SK-N-SH (cell line): ENCODE measurements at regions not wholly inside any gene's neighbourhood (a gene's known extent, or its start where the extent isn't known, plus 50 kb on each side); places are given as distances from the start of the nearest gene placed in this dataset.

ENCODE experiments used
- CTCF ChIA-PET: fragments of 300-600, 350-600 bp; formaldehyde crosslinking; extraction: SDS; loops from one replicate; lab custom pipeline; 2021; lab: Yijun Ruan, JAX
- POLR2A ChIA-PET: fragments of 350-600 bp; sonication (Branson Sonifier 250); formaldehyde crosslinking; extraction: SDS; loops from one replicate; lab custom pipeline; 2020; ENCODE audit warnings: antibody characterized with exemption, inconsistent platforms; lab: Yijun Ruan, JAX
- DNase-seq: peaks from one replicate; pipeline ENCODE4 v3.0.0; 2012
- H2AFZ ChIP-seq: fragments of 200-600 bp; sonication (generic); 2 replicates; pipeline ENCODE4 v1.8.1; 2016; ENCODE audit warnings: antibody characterized with exemption, mild to moderate bottlenecking, low read depth
- H3F3A ChIP-seq: fragments of 200-600 bp; sonication (generic); replicated peaks from 2 replicates; pipeline ENCODE3; 2016; ENCODE audit warnings: antibody characterized with exemption, mild to moderate bottlenecking; ENCODE audit not compliant: insufficient read depth
- H3K27ac ChIP-seq, 2 experiments: fragments of 200-500 bp in 1 of 2; fragments of 200-600 bp in 1 of 2; sonication (Bioruptor generic) in 1 of 2; sonication (generic), shearing (Covaris generic) in 1 of 2; 2 replicates each; pipeline versions ENCODE4 v1.5.1 to v1.6.1; 2014 to 2016; ENCODE audit warnings: low read depth in 2 of 2, inconsistent platforms in 1 of 2, low read length in 1 of 2, mild to moderate bottlenecking in 1 of 2, mixed read lengths in 1 of 2
- H3K27me3 ChIP-seq: fragments of 200-600 bp; sonication (generic), shearing (Covaris generic); 2 replicates; pipeline ENCODE4 v1.6.1; 2016; ENCODE audit warnings: mixed run types; ENCODE audit not compliant: insufficient read depth
- H3K36me3 ChIP-seq, 2 experiments: fragments of 200-500 bp in 1 of 2; fragments of 200-600 bp in 1 of 2; sonication (Bioruptor generic) in 1 of 2; sonication (generic) in 1 of 2; replicated peaks in 1 of 2; 2 replicates each; pipeline versions ENCODE3 to v1.5.1; 2014 to 2016; ENCODE audit warnings: low read length in 1 of 2, mild to moderate bottlenecking in 1 of 2; ENCODE audit not compliant: insufficient read depth in 2 of 2, control insufficient read depth in 1 of 2
- H3K4me1 ChIP-seq, 2 experiments: fragments of 200-500 bp in 1 of 2; fragments of 200-600 bp in 1 of 2; sonication (Bioruptor generic) in 1 of 2; sonication (generic), shearing (Covaris generic) in 1 of 2; 2 replicates each; pipeline versions ENCODE4 v1.5.1 to v1.6.1; 2014 to 2016; ENCODE audit warnings: low read depth in 1 of 2, low read length in 1 of 2, mixed run types in 1 of 2; ENCODE audit not compliant: insufficient read depth in 2 of 2, control insufficient read depth in 1 of 2
- H3K4me2 ChIP-seq: fragments of 200-600 bp; sonication (generic), shearing (Covaris generic); 2 replicates; pipeline ENCODE4 v1.6.1; 2017; ENCODE audit warnings: mixed run types
- H3K4me3 ChIP-seq, 2 experiments: fragments of 200-500 bp in 1 of 2; fragments of 200-600 bp in 1 of 2; sonication (Bioruptor generic) in 1 of 2; sonication (generic), shearing (Covaris generic) in 1 of 2; 2 replicates each; pipeline versions ENCODE4 v1.5.1 to v1.8.1; 2014 to 2016; ENCODE audit warnings: low read depth in 2 of 2, inconsistent platforms in 1 of 2, low read length in 1 of 2, mild to moderate bottlenecking in 1 of 2, mixed read lengths in 1 of 2, moderate library complexity in 1 of 2
- H3K79me2 ChIP-seq: fragments of 200-600 bp; sonication (generic); 2 replicates; pipeline ENCODE4 v1.8.1; 2017; ENCODE audit warnings: mild to moderate bottlenecking; ENCODE audit not compliant: insufficient read depth
- H3K9ac ChIP-seq: fragments of 200-600 bp; sonication (generic); 2 replicates; pipeline ENCODE4 v1.6.1; 2017; ENCODE audit warnings: mixed run types
- H3K9me2 ChIP-seq: fragments of 200-600 bp; sonication (generic); 2 replicates; pipeline ENCODE4 v1.6.1; 2017; ENCODE audit warnings: mixed run types
- H3K9me3 ChIP-seq: fragments of 200-600 bp; sonication (generic); 2 replicates; pipeline ENCODE4 v1.6.1; 2017; ENCODE audit warnings: mixed run types, mild to moderate bottlenecking, moderate library complexity
- H4K20me1 ChIP-seq: fragments of 200-600 bp; sonication (generic); 2 replicates; pipeline ENCODE4 v1.6.1; 2017; ENCODE audit warnings: mild to moderate bottlenecking, mixed run types; ENCODE audit not compliant: insufficient read depth
- ELF1 ChIP-seq: IDR thresholded peaks from 2 replicates; pipeline ENCODE4 v1.4.0; 2012
- EP300 ChIP-seq, 2 experiments: IDR thresholded peaks; 2 replicates each; pipeline versions ENCODE4 v1.4.0 to v1.6.1; 2012; ENCODE audit warnings: borderline replicate concordance in 1 of 2, low read depth in 1 of 2, low read length in 1 of 2
- FOXM1 ChIP-seq: IDR thresholded peaks from 2 replicates; pipeline ENCODE4 v1.4.0; 2012; ENCODE audit warnings: low read depth, mild to moderate bottlenecking
- JUND ChIP-seq: IDR thresholded peaks from 2 replicates; pipeline ENCODE4 v1.4.0; 2012
- NFIC ChIP-seq: IDR thresholded peaks from 2 replicates; pipeline ENCODE4 v1.4.0; 2012; ENCODE audit warnings: borderline replicate concordance
- NRF1 ChIP-seq: IDR thresholded peaks from 2 replicates; pipeline ENCODE4 v1.6.1; 2012; ENCODE audit warnings: low read depth, mild to moderate bottlenecking, low read length
- RAD21 ChIP-seq: IDR thresholded peaks from 2 replicates; pipeline ENCODE4 v1.6.1; 2012; ENCODE audit warnings: mild to moderate bottlenecking, low read length
- RCOR1 ChIP-seq: fragments of 150-350 bp; IDR thresholded peaks from 2 replicates; pipeline ENCODE4 v1.6.1; 2017; ENCODE audit warnings: antibody characterized with exemption, low read length
- RFX5 ChIP-seq: IDR thresholded peaks from 2 replicates; pipeline ENCODE4 v1.6.1; 2012; ENCODE audit warnings: mild to moderate bottlenecking, improper control_type of control experiment, low read length
- RXRA ChIP-seq: IDR thresholded peaks from 2 replicates; pipeline ENCODE4 v1.4.0; 2012; ENCODE audit warnings: low read depth, mild to moderate bottlenecking, borderline replicate concordance
- TAF1 ChIP-seq: IDR thresholded peaks from 2 replicates; pipeline ENCODE4 v1.6.1; 2012; ENCODE audit warnings: low read depth, mild to moderate bottlenecking, low read length, moderate library complexity, borderline replicate concordance
- TCF12 ChIP-seq: IDR thresholded peaks from 2 replicates; pipeline ENCODE4 v1.4.0; 2012
- TEAD4 ChIP-seq: IDR thresholded peaks from 2 replicates; pipeline ENCODE4 v1.4.0; 2012; ENCODE audit warnings: mild to moderate bottlenecking, borderline replicate concordance; ENCODE audit not compliant: insufficient read depth
- WGBS: methylation state at CpG from one replicate; pipeline ENCODE4 v1.1.6; 2017; ENCODE audit warnings: low lambda C conversion rate; 5-methylcytosine and 5-hydroxymethylcytosine counted together
- TF ChIP-seq, protein P1 (sequence below): IDR thresholded peaks from 2 replicates; pipeline ENCODE4 v1.4.0; 2012; ENCODE audit warnings: low read depth, borderline replicate concordance
- TF ChIP-seq, protein P2 (sequence below): IDR thresholded peaks from 2 replicates; pipeline ENCODE4 v1.4.0; 2012; ENCODE audit warnings: low read depth
- TF ChIP-seq, protein P3 (sequence below): fragments of 150-350 bp; IDR thresholded peaks from 2 replicates; pipeline ENCODE4 v1.6.1; 2016; ENCODE audit warnings: mild to moderate bottlenecking, low read depth, low read length
- TF ChIP-seq, protein P4 (sequence below): IDR thresholded peaks from 2 replicates; pipeline ENCODE4; 2012
- TF ChIP-seq, protein P5 (sequence below): IDR thresholded peaks from 2 replicates; pipeline ENCODE4 v1.4.0; 2012; ENCODE audit warnings: low read depth, borderline replicate concordance

DNA sequence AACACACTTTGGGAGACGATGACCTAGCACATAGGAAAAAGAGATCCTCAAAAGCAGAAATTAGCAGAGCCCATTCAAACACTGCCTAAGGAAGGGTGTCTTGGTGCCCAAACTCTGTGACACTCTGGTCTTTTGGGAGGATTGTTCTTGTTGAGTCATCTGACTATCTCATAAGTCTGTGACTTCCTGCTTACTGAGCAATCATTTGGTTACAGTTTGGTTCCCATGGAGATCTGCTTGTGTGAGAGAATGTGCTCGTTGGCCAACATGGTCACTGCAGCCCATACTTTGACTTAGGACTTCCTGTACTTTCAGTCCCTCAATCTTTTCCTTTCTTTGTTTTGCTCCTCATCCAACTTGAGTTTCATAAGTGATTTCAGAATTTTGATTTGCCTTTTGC is 602.9 kb downstream of the NYAP2 start (continued):
- TF ChIP-seq TAF1 (no peak), RFX5 (no peak), TCF12 (no peak), RXRA (no peak)

DNA sequence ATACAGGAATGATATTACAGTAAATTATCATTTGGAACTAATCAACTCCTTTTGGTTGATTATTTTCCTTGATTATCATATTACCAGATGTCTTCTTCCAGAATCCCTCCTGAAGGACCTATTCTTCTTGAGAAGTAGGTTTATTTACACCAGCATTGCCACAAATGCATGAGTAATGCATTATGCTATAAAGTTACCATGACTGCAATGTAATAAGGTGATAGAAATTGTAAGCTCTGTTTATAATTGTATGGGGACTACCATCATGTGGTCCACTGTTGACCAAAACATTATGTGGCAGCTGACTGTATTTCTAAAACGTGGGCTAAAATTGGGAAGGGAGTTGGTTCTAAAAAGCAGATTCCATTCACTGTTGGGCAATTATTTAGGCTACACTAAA is 602.2 kb downstream of the NYAP2 start:
- ChIA-PET POLR2A (no interaction called here), CTCF (no interaction called here)
- Histone ChIP-seq H3F3A (no peaks in the 10 kb centered on the region), H4K20me1 (no peaks in the 10 kb centered on the region), H3K9me2 (no peaks in the 10 kb centered on the region), H3K36me3 (no peaks in the 10 kb centered on the region), H3K9me3 (no peaks in the 10 kb centered on the region), H3K27ac (peak overlapping the region in 1 of 2 experiments; percentile 55; a peak in 2 of 4 replicates), H2AFZ (no peak overlapping the region), H3K9ac (no peak overlapping the region), H3K27me3 (no peaks in the 10 kb centered on the region), H3K4me3 (no peak overlapping the region), H3K4me1 (peaks cover 0 to 4% of the 10 kb centered on the region in 2 experiments; a peak in 1 of 4 replicates), H3K79me2 (no peaks in the 10 kb centered on the region), H3K4me2 (no peak overlapping the region)
- TF ChIP-seq, protein P1, sequence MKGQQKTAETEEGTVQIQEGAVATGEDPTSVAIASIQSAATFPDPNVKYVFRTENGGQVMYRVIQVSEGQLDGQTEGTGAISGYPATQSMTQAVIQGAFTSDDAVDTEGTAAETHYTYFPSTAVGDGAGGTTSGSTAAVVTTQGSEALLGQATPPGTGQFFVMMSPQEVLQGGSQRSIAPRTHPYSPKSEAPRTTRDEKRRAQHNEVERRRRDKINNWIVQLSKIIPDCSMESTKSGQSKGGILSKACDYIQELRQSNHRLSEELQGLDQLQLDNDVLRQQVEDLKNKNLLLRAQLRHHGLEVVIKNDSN = no peak
- TF ChIP-seq JUND (no peak), EP300 (IDR thresholded peaks at IDR 0.05; ENCODE audit: borderline replicate concordance in 1 of 2, low read depth in 1 of 2, low read length in 1 of 2) (no peak), TEAD4 (no peak), RFX5 (no peak), RAD21 (no peak), ELF1 (no peak), RXRA (no peak), RCOR1 (no peak), FOXM1 (no peak), TAF1 (no peak), NFIC (no peak), NRF1 (no peak)
- TF ChIP-seq, protein P2, sequence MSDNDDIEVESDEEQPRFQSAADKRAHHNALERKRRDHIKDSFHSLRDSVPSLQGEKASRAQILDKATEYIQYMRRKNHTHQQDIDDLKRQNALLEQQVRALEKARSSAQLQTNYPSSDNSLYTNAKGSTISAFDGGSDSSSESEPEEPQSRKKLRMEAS = no peak
- TF ChIP-seq, protein P3, sequence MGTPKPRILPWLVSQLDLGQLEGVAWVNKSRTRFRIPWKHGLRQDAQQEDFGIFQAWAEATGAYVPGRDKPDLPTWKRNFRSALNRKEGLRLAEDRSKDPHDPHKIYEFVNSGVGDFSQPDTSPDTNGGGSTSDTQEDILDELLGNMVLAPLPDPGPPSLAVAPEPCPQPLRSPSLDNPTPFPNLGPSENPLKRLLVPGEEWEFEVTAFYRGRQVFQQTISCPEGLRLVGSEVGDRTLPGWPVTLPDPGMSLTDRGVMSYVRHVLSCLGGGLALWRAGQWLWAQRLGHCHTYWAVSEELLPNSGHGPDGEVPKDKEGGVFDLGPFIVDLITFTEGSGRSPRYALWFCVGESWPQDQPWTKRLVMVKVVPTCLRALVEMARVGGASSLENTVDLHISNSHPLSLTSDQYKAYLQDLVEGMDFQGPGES = no peak
- TF ChIP-seq, protein P4, sequence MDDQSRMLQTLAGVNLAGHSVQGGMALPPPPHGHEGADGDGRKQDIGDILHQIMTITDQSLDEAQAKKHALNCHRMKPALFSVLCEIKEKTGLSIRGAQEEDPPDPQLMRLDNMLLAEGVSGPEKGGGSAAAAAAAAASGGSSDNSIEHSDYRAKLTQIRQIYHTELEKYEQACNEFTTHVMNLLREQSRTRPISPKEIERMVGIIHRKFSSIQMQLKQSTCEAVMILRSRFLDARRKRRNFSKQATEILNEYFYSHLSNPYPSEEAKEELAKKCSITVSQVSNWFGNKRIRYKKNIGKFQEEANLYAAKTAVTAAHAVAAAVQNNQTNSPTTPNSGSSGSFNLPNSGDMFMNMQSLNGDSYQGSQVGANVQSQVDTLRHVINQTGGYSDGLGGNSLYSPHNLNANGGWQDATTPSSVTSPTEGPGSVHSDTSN = no peak
- TF ChIP-seq, protein P5, sequence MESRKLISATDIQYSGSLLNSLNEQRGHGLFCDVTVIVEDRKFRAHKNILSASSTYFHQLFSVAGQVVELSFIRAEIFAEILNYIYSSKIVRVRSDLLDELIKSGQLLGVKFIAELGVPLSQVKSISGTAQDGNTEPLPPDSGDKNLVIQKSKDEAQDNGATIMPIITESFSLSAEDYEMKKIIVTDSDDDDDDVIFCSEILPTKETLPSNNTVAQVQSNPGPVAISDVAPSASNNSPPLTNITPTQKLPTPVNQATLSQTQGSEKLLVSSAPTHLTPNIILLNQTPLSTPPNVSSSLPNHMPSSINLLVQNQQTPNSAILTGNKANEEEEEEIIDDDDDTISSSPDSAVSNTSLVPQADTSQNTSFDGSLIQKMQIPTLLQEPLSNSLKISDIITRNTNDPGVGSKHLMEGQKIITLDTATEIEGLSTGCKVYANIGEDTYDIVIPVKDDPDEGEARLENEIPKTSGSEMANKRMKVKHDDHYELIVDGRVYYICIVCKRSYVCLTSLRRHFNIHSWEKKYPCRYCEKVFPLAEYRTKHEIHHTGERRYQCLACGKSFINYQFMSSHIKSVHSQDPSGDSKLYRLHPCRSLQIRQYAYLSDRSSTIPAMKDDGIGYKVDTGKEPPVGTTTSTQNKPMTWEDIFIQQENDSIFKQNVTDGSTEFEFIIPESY = no peak
- no peak for DNase-seq
- WGBS = 41% methylated on average over 1 of the region's 1 CpG
